CD4-positive, alpha-beta T cell treated with Interleukin-1 beta for 1 hour (primary cell): ENCODE measurements at regions not wholly inside any gene's neighbourhood (a gene's known extent, or its start where the extent isn't known, plus 50 kb on each side); places are given as distances from the start of the nearest gene placed in this dataset.
"Not testable (repeated sequence)": the region's sequence is repeated elsewhere in the genome, so short reads cannot be mapped to it uniquely, and the experiment has no call there.

Experiments used
- DNase-seq, 2 donors: peaks; one replicate each; pipeline ENCODE4 v3.0.0-alpha.2; 2020 to 2022

GRCh38 chr6:48596830-48597229 lies 485.8 kb upstream of the PTCHD4 start:
- DNase-seq, result no peak

GRCh38 chr6:48591158-48591557 lies 480.2 kb upstream of the PTCHD4 start:
- not testable (repeated sequence) for DNase-seq

- no peak for DNase-seq
These were observed 473.8 kb upstream of the PTCHD4 start for GRCh38 chr6:48584846-48585245.

GRCh38 chr6:48570656-48571055 lies 459.7 kb upstream of the PTCHD4 start:
- no peak for DNase-seq

- no peak for DNase-seq
These were observed 457.9 kb upstream of the PTCHD4 start for GRCh38 chr6:48568856-48569255.

- DNase-seq, result no peak
These were observed 456.0 kb upstream of the PTCHD4 start for GRCh38 chr6:48567016-48567415.

- no peak for DNase-seq
These were observed 453.2 kb upstream of the PTCHD4 start for GRCh38 chr6:48564036-48564820.

- no peak for DNase-seq
These were observed 452.4 kb upstream of the PTCHD4 start for GRCh38 chr6:48563433-48563832.

- no peak for DNase-seq
These were observed 449.4 kb upstream of the PTCHD4 start for GRCh38 chr6:48560408-48560807.

- no peak for DNase-seq
These were observed 442.6 kb upstream of the PTCHD4 start for GRCh38 chr6:48553467-48554189.

GRCh38 chr6:48552905-48553304 lies 441.9 kb upstream of the PTCHD4 start:
- DNase-seq, result no peak

- DNase-seq, result no peak
These were observed 439.6 kb upstream of the PTCHD4 start for GRCh38 chr6:48550603-48551002.

- DNase-seq, result no peak
These were observed 431.2 kb upstream of the PTCHD4 start for GRCh38 chr6:48542191-48542590.

- no peak for DNase-seq
These were observed 430.7 kb upstream of the PTCHD4 start for GRCh38 chr6:48541649-48542048.

GRCh38 chr6:48535582-48536009 lies 424.6 kb upstream of the PTCHD4 start:
- no peak for DNase-seq

GRCh38 chr6:48530978-48531377 lies 420.0 kb upstream of the PTCHD4 start:
- DNase-seq, result not testable (repeated sequence)

GRCh38 chr6:48525849-48526248 lies 414.9 kb upstream of the PTCHD4 start:
- DNase-seq, result no peak

GRCh38 chr6:48520951-48521350 lies 410.0 kb upstream of the PTCHD4 start:
- DNase-seq, result no peak

GRCh38 chr6:48512390-48512789 lies 401.4 kb upstream of the PTCHD4 start:
- no peak for DNase-seq

GRCh38 chr6:48511378-48511777 lies 400.4 kb upstream of the PTCHD4 start:
- DNase-seq, result no peak

- no peak for DNase-seq
These were observed 394.6 kb upstream of the PTCHD4 start for GRCh38 chr6:48505621-48506020.

GRCh38 chr6:48493432-48493831 lies 382.4 kb upstream of the PTCHD4 start:
- DNase-seq, result not testable (repeated sequence)

- DNase-seq, result no peak
These were observed 379.7 kb upstream of the PTCHD4 start for GRCh38 chr6:48490658-48491057.

- no peak for DNase-seq
These were observed 375.9 kb upstream of the PTCHD4 start for GRCh38 chr6:48486876-48487275.
